GM21529 (cell line): ENCODE measurements at regions not wholly inside any gene's neighbourhood (a gene's known extent, or its start where the extent isn't known, plus 50 kb on each side); places are given as distances from the start of the nearest gene placed in this dataset.
"Not testable (repeated sequence)": the region's sequence is repeated elsewhere in the genome, so short reads cannot be mapped to it uniquely, and the experiment has no call there.

ENCODE experiments used
- ATAC-seq: cut with Tn5 transposase; IDR thresholded peaks from one replicate; pipeline ENCODE4 v1.9.1; 2021; ENCODE audit not compliant: unreplicated experiment

- no peak for ATAC-seq
Observed at GRCh38 chr14:106802413-106803364, 1276.3 kb downstream of the TMEM121 start.

GRCh38 chr14:106803379-106803778 is 1277.0 kb downstream of the TMEM121 start:
- ATAC-seq, result no peak

- no peak for ATAC-seq
Observed at GRCh38 chr14:106807493-106807892, 1281.1 kb downstream of the TMEM121 start.

- no peak for ATAC-seq
Observed at GRCh38 chr14:106808458-106808857, 1282.1 kb downstream of the TMEM121 start.

GRCh38 chr14:106808907-106809306 is 1282.5 kb downstream of the TMEM121 start:
- no peak for ATAC-seq

- ATAC-seq, result no peak
Observed at GRCh38 chr14:106809615-106810014, 1283.2 kb downstream of the TMEM121 start.

GRCh38 chr14:106810168-106810567 is 1283.8 kb downstream of the TMEM121 start:
- not testable (repeated sequence) for ATAC-seq

- ATAC-seq, result no peak
Observed at GRCh38 chr14:106811162-106811561, 1284.8 kb downstream of the TMEM121 start.

GRCh38 chr14:106812788-106813476 is 1286.5 kb downstream of the TMEM121 start:
- ATAC-seq, result no peak

GRCh38 chr14:106813477-106813823 is 1287.1 kb downstream of the TMEM121 start:
- no peak for ATAC-seq

GRCh38 chr14:106820119-106820518 is 1293.7 kb downstream of the TMEM121 start:
- no peak for ATAC-seq

GRCh38 chr14:106821119-106821518 is 1294.7 kb downstream of the TMEM121 start:
- no peak for ATAC-seq

- no peak for ATAC-seq
Observed at GRCh38 chr14:106822905-106823304, 1296.5 kb downstream of the TMEM121 start.

GRCh38 chr14:106823552-106823951 is 1297.2 kb downstream of the TMEM121 start:
- ATAC-seq, result no peak

GRCh38 chr14:106826833-106827369 is 1300.5 kb downstream of the TMEM121 start:
- ATAC-seq, result no peak

GRCh38 chr14:106831322-106831720 is 1304.9 kb downstream of the TMEM121 start:
- peak; percentile 81 for ATAC-seq

GRCh38 chr14:106837870-106838269 is 1311.5 kb downstream of the TMEM121 start:
- no peak for ATAC-seq

GRCh38 chr14:106838991-106839769 is 1312.8 kb downstream of the TMEM121 start:
- ATAC-seq, result no peak

GRCh38 chr14:106840258-106840657 is 1313.9 kb downstream of the TMEM121 start:
- no peak for ATAC-seq

GRCh38 chr14:106840991-106841390 is 1314.6 kb downstream of the TMEM121 start:
- ATAC-seq, result no peak

- no peak for ATAC-seq
Observed at GRCh38 chr14:106841701-106842100, 1315.3 kb downstream of the TMEM121 start.
